HepG2 (cell line): ENCODE measurements at regions not wholly inside any gene's neighbourhood (a gene's known extent, or its start where the extent isn't known, plus 50 kb on each side); places are given as distances from the start of the nearest gene placed in this dataset.

Experiments
- AGO2 ChIP-seq: fragments of 200-400 bp; formaldehyde crosslinking; optimal IDR thresholded peaks from 2 replicates; pipeline ENCODE3; 2017; ENCODE audit warnings: mild to moderate bottlenecking, low read depth, low read length, moderate library complexity
- ARNTL ChIP-seq: sonication (generic); formaldehyde crosslinking; IDR thresholded peaks from 2 replicates; pipeline ENCODE4 v1.4.0; 2020; ENCODE audit warnings: mild to moderate bottlenecking, missing genetic modification reagents
- ATM ChIP-seq: fragments of 450-650 bp; IDR thresholded peaks from 2 replicates; pipeline ENCODE4 v1.7.1; 2017; ENCODE audit warnings: mild to moderate bottlenecking, borderline replicate concordance
- EHMT2 ChIP-seq: fragments of 200-600 bp; sonication (generic); IDR thresholded peaks from 2 replicates; pipeline ENCODE4 v1.7.0; 2017; ENCODE audit warnings: antibody characterized with exemption, low read depth, low read length, borderline replicate concordance
- MBD4 ChIP-seq: IDR thresholded peaks from 2 replicates; pipeline ENCODE4 v1.6.1; 2012; ENCODE audit warnings: low read length, inconsistent platforms, borderline replicate concordance
- MED1 ChIP-seq: sonication (generic); formaldehyde crosslinking; IDR thresholded peaks from 2 replicates; pipeline ENCODE4 v1.4.0; 2020; ENCODE audit warnings: missing genetic modification reagents
- MTF1 ChIP-seq: sonication (generic); formaldehyde crosslinking; IDR thresholded peaks from 2 replicates; pipeline ENCODE4 v1.5.0; 2020; ENCODE audit warnings: missing genetic modification reagents
- NR2C2 ChIP-seq: sonication (generic); formaldehyde crosslinking; IDR thresholded peaks from 2 replicates; pipeline ENCODE4 v1.4.0; 2020; ENCODE audit warnings: missing genetic modification reagents, mild to moderate bottlenecking, moderate library complexity, borderline replicate concordance
- POLR2A ChIP-seq, 2 experiments: IDR thresholded peaks; 2 replicates each; pipeline ENCODE4 v1.6.1; 2011; ENCODE audit warnings: low read depth in 2 of 2, low read length in 2 of 2, mild to moderate bottlenecking in 1 of 2, moderate library complexity in 1 of 2; ENCODE audit not compliant: insufficient read depth in 1 of 2
- PRMT3 ChIP-seq: sonication (generic); formaldehyde crosslinking; IDR thresholded peaks from 2 replicates; pipeline ENCODE4 v1.8.1; 2022; ENCODE audit warnings: low read depth, mild to moderate bottlenecking, moderate library complexity, missing genetic modification reagents, borderline replicate concordance
- RARA ChIP-seq: IDR thresholded peaks from 2 replicates; pipeline ENCODE4 v1.6.1; 2016; ENCODE audit warnings: missing genetic modification reagents, missing compliant biosample characterization
- RBM39 ChIP-seq: fragments of 200-400 bp; formaldehyde crosslinking; IDR thresholded peaks from one replicate; pipeline ENCODE4 v1.6.1; 2018; ENCODE audit warnings: antibody characterized with exemption, mild to moderate bottlenecking, low read depth, low read length; ENCODE audit not compliant: poor library complexity, severe bottlenecking
- ZMAT3 ChIP-seq: sonication (generic); formaldehyde crosslinking; conservative IDR thresholded peaks from 2 replicates; pipeline ENCODE4 v1.7.0; 2021; ENCODE audit warnings: missing genetic modification reagents
- ZNF264 ChIP-seq: sonication (generic); formaldehyde crosslinking; IDR thresholded peaks from 2 replicates; pipeline ENCODE4 v1.4.0; 2020; ENCODE audit warnings: missing genetic modification reagents
- ZNF337 ChIP-seq: sonication (generic); formaldehyde crosslinking; IDR thresholded peaks from 2 replicates; pipeline ENCODE4 v1.5.1; 2020; ENCODE audit warnings: missing genetic modification reagents, low read depth, mild to moderate bottlenecking, borderline replicate concordance
- ZNF552 ChIP-seq: sonication (generic); formaldehyde crosslinking; IDR thresholded peaks from 2 replicates; pipeline ENCODE4 v1.9.0; 2022; ENCODE audit warnings: missing genetic modification reagents, mild to moderate bottlenecking, borderline replicate concordance
- ZNF629 ChIP-seq: sonication (generic); formaldehyde crosslinking; conservative IDR thresholded peaks from 2 replicates; pipeline ENCODE4 v1.5.0; 2020; ENCODE audit warnings: missing genetic modification reagents
- ZNF691 ChIP-seq: sonication (generic); formaldehyde crosslinking; IDR thresholded peaks from 2 replicates; pipeline ENCODE4 v1.4.0; 2020; ENCODE audit warnings: missing genetic modification reagents, low read depth, mild to moderate bottlenecking, borderline replicate concordance
- ZNF713 ChIP-seq: sonication (generic); formaldehyde crosslinking; IDR thresholded peaks from 2 replicates; pipeline ENCODE4 v1.4.0; 2020; ENCODE audit warnings: mild to moderate bottlenecking, missing genetic modification reagents
- TF ChIP-seq, protein P1 (sequence below): sonication (generic); formaldehyde crosslinking; IDR thresholded peaks from 2 replicates; pipeline ENCODE4 v1.4.0; 2020; ENCODE audit warnings: mild to moderate bottlenecking, missing genetic modification reagents
- TF ChIP-seq, protein P2 (sequence below): sonication (generic); formaldehyde crosslinking; IDR thresholded peaks from 2 replicates; pipeline ENCODE4 v1.4.0; 2020; ENCODE audit warnings: missing genetic modification reagents
- TF ChIP-seq, protein P3 (sequence below): IDR thresholded peaks from 2 replicates; pipeline ENCODE4 v1.4.0; 2020; ENCODE audit warnings: mild to moderate bottlenecking, missing genetic modification reagents

GRCh38 chr13:40072663-40073120 is 417.2 kb downstream of the COG6 start (continued):
- TF ChIP-seq, protein P1, sequence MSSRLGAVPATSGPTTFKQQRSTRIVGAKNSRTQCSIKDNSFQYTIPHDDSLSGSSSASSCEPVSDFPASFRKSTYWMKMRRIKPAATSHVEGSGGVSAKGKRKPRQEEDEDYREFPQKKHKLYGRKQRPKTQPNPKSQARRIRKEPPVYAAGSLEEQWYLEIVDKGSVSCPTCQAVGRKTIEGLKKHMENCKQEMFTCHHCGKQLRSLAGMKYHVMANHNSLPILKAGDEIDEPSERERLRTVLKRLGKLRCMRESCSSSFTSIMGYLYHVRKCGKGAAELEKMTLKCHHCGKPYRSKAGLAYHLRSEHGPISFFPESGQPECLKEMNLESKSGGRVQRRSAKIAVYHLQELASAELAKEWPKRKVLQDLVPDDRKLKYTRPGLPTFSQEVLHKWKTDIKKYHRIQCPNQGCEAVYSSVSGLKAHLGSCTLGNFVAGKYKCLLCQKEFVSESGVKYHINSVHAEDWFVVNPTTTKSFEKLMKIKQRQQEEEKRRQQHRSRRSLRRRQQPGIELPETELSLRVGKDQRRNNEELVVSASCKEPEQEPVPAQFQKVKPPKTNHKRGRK (CRISPR knock-in tag) = no peak; the same call in 1 of the 2 replicates
- TF ChIP-seq ATM (no peak; the same call in 1 of the 2 replicates), NR2C2 (peak; percentile 77), ZNF691 (CRISPR knock-in tag) (no peak), RBM39 (no peak), AGO2 (no peak), ZNF713 (CRISPR knock-in tag) (no peak), ARNTL (CRISPR knock-in tag) (peak; percentile 69), ZNF629 (CRISPR knock-in tag) (peak; percentile 48; the same call in 1 of the 2 replicates), MBD4 (no peak; the same call in 1 of the 2 replicates), EHMT2 (peak; percentile 80), POLR2A (IDR thresholded peaks at IDR 0.05; ENCODE audit: insufficient read depth in 1 of 2, low read depth in 2 of 2, low read length in 2 of 2) (no peak), RARA (CRISPR knock-in tag) (peak; percentile 98), ZMAT3 (CRISPR knock-in tag) (0 out of 2 replicates have a peak, but pooled peaks have one; percentile 26), ZNF552 (no peak), MED1 (CRISPR knock-in tag) (peak; percentile 98), MTF1 (no peak; the same call in 1 of the 2 replicates), ZNF337 (CRISPR knock-in tag) (0 out of 2 replicates have a peak, but pooled peaks have one; percentile 33), ZNF264 (CRISPR knock-in tag) (peak; percentile 66), PRMT3 (CRISPR knock-in tag) (no peak)
- TF ChIP-seq, protein P2, sequence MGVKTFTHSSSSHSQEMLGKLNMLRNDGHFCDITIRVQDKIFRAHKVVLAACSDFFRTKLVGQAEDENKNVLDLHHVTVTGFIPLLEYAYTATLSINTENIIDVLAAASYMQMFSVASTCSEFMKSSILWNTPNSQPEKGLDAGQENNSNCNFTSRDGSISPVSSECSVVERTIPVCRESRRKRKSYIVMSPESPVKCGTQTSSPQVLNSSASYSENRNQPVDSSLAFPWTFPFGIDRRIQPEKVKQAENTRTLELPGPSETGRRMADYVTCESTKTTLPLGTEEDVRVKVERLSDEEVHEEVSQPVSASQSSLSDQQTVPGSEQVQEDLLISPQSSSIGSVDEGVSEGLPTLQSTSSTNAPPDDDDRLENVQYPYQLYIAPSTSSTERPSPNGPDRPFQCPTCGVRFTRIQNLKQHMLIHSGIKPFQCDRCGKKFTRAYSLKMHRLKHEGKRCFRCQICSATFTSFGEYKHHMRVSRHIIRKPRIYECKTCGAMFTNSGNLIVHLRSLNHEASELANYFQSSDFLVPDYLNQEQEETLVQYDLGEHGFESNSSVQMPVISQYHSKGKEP = no peak
- TF ChIP-seq, protein P3, sequence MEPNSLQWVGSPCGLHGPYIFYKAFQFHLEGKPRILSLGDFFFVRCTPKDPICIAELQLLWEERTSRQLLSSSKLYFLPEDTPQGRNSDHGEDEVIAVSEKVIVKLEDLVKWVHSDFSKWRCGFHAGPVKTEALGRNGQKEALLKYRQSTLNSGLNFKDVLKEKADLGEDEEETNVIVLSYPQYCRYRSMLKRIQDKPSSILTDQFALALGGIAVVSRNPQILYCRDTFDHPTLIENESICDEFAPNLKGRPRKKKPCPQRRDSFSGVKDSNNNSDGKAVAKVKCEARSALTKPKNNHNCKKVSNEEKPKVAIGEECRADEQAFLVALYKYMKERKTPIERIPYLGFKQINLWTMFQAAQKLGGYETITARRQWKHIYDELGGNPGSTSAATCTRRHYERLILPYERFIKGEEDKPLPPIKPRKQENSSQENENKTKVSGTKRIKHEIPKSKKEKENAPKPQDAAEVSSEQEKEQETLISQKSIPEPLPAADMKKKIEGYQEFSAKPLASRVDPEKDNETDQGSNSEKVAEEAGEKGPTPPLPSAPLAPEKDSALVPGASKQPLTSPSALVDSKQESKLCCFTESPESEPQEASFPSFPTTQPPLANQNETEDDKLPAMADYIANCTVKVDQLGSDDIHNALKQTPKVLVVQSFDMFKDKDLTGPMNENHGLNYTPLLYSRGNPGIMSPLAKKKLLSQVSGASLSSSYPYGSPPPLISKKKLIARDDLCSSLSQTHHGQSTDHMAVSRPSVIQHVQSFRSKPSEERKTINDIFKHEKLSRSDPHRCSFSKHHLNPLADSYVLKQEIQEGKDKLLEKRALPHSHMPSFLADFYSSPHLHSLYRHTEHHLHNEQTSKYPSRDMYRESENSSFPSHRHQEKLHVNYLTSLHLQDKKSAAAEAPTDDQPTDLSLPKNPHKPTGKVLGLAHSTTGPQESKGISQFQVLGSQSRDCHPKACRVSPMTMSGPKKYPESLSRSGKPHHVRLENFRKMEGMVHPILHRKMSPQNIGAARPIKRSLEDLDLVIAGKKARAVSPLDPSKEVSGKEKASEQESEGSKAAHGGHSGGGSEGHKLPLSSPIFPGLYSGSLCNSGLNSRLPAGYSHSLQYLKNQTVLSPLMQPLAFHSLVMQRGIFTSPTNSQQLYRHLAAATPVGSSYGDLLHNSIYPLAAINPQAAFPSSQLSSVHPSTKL (CRISPR knock-in tag) = peak; percentile 94
